Stimulated activated CD8-positive, alpha-beta memory T cell treated with anti-CD3 and anti-CD28 coated beads, Interleukin-7, amount 100 ng/mL, for 24 hours (primary cell): ENCODE measurements at regions not wholly inside any gene's neighbourhood (a gene's known extent, or its start where the extent isn't known, plus 50 kb on each side); places are given as distances from the start of the nearest gene placed in this dataset.

Experiments
- DNase-seq: peaks from one replicate; pipeline ENCODE4 v3.0.0-alpha.2; 2020; ENCODE audit warnings: low read depth

DNA sequence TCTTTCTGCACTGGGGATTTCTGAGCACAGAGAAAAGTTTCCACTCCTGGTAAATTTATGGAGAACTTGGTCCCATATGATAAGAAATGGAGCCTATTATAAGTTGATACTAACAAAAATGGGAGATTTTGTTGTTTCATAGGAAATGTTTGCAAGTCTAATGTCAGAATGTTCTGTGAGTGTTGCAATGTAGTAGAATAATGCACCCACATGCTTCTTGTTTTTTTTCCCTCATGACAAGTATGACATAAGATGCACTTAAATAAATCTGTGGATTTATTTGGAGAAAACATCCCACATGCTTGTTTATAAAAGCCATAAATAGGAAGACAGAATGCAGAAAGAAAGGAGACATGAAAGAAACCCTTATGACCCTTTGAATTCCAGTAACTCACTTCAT lies 50.8 kb upstream of the KCNJ6 start:
- DNase-seq: no peak

DNA sequence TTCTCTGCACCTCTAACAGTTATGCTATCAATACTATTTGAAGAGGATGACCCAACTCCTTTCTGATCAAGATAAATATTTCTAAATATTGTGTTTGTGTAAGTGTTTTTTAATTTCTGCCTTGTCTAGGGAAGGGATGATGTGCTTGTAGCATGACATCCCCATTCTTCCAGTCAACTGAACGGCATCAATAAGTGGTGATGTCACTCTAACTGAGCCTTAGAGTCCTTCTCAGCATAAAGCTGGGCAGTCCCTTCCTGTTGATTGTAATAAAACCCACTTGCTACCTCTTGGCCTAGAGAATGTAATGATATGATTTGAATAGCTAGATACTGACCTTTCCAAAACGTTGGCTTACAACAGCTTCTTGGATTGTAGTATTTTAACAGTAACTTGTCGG lies 52.5 kb upstream of the KCNJ6 start:
- no peak for DNase-seq

DNA sequence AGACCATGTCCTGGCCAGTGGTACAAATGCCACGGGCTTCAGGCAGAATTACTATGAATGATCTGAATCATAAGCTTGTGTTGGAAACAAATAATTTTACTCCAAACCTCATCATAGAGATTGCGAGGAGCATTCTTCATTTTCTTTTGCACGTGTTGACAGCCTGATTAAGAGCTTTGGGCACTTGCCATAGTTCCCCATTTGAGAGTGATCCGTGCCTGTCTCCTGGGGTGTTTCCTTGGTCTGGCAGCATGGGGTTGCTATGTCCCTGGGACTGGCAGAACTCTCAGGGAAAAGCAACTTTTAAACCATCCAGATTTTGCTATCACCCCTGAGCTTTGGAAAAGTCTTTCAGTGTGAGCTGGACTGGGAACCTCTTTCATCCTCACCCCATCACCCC lies 54.3 kb upstream of the KCNJ6 start:
- DNase-seq: no peak

DNA sequence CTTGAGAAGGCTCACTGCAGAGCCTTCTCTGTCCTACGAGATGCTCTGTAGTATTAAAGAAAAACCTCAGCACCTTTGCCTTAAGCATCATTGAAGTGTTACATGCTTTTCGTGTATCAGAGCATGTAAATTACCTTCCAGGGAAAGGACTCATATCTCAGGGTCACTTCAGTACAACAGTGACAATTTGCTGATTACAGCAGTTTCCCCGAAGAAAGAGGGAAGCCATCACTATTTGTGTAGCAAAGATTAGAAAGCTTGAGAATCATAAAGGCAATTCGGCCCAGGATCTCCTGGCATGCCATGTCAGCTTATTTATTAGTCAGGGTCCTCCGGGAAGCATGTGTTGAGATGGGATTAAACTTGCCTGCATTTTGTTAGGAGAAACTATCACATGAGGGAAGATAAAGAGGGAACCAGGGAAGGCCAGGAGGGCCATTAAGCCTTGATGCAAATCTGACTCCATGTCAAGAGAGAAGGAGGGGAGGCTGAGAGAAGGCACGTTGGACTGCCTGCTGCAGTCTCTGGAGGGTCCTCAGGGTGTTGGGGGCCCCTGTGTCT lies 55.2 kb upstream of the KCNJ6 start:
- DNase-seq: no peak

DNA sequence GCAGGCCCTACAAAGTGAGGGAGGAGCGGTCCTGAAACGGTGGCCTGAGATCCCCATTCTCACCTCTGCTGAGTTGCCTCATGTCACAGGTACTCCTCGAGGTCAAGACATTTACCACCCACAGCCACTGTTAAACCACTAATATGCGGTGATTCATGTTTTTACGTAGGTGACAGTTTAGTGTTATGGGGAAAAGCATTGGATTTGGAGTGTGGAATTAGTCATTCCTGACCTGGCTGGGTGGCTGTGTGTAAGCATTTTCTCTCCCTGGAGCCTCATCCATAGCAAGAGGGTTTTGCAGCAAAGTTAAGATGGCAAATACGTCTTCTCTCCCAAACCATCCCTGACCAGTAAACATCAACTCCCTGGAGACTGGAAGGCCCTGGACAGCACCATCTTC lies 57.8 kb upstream of the KCNJ6 start:
- no peak for DNase-seq

DNA sequence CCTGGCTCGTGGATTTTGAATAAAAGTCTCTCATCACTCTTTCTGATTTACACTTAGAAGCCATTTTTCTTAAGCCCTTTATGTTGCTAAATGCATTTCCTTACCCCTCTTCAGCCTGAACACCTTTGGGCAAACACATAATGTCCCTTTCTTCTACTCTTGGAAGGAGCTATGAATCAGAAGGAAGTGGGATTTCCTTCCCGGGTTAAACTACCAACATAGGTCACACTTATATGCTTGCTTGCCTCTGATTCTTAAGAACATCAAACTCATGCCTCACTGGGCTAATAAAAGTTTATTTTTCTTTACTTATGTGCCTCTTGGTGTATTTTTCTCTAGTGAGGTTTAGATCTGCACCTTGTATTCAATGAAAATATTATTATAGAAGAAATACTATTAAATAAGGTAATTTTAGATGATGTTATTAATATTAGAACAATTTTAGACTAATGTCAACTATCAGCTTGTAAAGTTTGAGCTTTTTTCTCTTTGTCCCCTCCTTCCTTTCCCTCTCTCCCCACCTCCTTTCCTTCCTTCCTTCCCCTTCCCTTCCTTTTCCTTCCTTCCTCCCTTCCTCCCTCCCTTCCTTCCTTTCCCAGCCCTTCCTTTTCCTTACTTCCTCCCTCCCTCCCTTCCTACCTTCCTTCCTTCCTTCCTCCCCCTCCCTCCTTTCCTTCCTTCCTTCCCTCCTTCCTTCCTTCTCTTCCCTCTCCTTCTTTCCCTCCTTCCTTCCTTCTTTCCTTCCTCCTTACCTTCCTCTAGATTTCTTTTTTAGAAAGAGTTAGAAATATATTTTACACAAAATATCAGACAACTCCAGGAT lies 66.5 kb upstream of the KCNJ6 start:
- no peak for DNase-seq

DNA sequence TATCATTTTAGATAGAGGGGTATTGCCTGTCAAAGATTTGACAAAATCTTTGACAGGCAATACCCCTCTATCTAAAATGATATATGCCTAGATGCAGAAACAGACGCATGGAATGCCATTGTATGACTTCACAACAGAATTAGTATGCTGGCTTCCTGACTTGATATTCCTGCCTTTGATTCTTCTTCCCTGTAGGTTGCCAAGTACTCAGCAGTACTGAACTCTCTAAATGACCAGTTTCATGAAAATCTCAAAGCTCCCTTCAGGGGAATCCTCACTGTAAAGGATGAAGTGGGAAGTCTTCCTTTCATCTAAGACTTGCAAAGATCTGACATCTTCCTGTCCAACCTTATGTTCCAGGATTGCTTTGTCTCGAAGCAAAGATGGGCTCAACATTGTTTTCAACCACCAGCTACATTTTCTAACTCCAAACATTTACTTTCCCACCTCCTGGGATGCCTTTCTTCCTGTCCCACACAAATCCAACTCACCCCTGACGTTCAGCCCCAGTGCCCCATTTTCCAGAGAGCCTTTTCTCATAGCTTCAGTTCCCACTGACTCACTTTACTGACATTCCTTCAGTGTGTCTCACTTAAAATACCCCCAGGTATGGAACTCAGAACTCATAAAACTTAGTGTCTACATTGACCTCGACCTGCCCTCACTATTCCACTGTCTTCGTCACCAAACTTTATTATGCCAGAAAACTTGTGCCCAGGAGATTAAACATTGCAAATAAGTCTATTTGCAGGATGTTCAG lies 67.3 kb upstream of the KCNJ6 start:
- DNase-seq: no peak

DNA sequence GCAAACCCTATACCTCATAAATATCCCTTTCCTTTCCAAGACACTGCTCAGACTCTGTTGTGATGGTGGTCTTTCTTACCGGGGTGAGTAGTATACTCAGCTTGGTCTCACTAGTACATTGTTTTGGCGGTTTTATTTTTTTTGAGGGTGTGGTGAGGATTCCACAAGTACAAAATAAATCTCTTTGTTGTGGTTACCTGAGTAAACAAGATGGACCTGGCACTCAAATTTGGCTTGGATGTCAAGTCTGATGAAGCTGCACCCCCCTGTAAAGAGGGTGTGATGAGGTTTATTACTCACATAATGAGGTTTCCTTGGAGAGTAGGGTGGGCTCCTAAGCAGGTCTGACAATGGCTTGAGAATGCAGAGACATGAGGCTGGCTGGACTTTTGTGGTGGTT lies 68.2 kb upstream of the KCNJ6 start:
- DNase-seq: no peak

DNA sequence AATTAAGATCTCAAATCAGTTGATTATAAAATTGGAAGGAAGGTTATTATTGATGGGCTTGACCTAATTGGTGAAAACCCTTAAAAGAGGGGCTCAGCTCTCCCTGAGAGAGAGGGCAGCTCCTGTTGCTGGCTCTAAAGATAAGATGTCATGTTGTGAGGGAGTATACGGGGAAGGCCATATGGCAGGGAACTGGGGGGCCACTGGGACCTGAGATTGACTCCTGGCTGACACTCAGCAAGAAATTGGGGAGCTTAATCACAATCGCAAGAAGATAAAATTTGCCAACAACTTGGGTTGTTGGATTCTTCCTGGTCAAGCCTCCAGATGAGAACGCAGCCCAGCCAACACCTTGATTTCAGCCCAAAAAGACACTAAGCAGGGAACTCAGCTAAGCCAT lies 69.7 kb upstream of the KCNJ6 start:
- no peak for DNase-seq

DNA sequence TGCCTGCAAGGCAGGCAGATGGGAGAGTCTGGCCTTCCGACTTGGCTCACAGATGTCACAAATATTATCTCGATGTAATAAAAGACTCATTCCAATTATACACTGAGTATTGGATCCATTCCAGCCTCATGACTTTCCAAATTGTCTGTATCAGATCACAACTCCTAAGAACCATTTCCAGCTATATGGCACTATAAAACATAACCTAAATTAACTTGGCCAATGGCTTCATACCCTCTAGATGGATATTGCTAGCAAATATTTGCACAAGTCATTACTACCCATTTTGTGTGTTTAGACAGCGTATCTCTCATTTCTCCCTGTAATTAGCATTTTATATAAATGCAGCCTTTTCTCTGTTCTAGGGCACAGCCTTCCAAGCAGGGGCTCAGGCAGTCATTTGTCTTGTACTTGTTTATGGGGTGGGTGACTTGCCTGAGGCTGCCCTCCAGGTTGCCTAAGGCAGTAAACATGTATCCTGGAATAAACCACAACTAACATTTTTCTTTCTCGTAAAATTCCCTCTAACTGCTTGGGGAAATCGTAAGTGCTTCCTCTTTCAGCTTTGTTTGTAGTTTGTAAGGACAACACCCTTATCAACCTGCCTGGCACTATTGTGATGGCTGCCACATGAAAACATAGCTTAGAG lies 70.6 kb upstream of the KCNJ6 start:
- no peak for DNase-seq

DNA sequence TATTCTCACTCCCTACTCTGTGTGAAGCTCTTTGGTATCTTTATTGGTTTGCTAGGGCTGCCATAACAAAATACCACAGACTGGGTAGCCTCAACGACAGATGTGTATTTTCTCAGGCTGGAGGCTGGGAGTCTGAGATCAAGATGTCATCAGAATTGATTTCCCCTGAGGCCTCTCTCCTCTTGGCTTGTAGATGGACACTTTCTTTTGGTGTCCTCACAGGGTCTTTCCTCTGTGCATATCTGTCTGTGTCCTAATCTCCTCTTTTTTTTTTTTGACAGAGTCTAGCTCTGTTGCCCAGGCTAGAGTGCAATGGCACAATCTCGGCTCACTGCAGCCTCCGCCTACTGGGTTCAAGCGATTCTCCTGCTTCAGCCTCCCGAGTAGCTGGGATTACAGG lies 71.4 kb upstream of the KCNJ6 start:
- DNase-seq: no peak

DNA sequence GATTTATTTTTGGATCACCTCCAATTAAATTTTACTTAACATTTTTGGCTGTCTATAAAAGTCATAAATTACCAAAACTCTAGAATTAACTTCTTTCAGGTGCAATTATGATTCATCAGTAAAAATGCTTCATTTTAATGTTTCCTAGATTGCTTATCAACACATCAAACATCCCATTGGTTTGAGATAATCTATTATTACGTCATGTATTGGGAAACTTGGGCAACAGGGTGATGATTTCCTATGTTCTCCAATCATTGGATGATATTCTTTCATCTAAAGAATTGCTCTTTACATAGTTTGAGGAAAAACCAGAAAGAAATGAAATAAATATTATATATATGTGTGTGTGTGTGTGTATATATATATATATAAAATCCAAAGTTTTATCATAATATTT lies 76.8 kb upstream of the KCNJ6 start:
- no peak for DNase-seq

DNA sequence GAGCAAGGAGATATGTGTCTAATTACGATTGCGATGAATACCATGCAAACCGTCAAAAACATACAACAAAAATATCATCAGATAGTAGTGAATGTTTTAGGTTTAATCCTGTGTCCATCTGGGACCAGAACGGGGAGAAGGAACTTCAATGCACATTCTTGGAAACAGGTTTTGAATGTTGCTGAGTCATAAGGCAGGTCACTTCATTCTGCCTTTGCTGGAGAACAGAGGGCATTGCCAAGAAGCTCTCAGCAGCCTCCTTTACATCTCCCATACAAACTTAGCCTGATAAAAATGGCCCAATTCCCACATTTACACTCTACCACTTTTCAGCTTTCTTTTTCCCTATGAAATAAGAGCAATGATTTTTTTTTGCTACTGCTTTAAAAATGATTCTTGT lies 78.0 kb upstream of the KCNJ6 start:
- no peak for DNase-seq

DNA sequence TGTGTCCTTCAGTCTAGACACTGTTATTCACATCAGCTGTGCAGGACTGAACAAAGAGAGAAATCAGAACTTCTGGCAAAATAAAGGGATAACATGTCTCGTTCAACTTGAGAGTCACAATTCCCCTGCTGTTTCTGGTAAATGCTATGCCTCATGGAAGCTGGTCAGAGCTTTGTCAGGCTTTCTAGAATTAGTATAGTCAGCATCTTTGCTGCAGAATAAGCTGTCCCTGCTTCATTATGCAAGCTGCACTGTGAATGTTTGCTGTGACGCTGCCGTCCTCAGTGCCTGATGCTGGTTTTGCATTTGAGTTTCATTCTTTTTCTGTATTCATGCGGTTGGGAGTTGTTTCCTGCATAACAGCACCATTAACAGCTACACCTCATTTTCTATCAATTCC lies 96.4 kb upstream of the KCNJ6 start:
- no peak for DNase-seq

DNA sequence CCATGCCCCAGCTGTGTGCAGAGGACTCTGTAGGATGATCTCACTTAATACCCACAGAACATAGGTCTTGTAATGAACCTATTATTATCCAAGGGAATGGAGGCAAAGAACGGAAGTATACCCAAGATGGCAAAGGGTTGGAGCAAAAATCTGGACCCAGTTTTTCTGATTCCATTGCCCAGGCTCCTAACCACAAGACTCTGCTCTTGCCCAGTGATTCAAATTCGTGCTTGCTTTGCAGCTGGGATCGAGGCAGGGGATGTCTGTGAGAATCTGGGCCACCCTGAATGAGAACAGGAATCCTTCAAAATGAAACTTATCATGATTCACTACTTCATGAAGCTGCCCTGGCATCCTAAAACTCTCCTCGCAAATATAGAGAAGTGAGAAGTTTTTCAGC lies 97.5 kb upstream of the KCNJ6 start:
- no peak for DNase-seq

DNA sequence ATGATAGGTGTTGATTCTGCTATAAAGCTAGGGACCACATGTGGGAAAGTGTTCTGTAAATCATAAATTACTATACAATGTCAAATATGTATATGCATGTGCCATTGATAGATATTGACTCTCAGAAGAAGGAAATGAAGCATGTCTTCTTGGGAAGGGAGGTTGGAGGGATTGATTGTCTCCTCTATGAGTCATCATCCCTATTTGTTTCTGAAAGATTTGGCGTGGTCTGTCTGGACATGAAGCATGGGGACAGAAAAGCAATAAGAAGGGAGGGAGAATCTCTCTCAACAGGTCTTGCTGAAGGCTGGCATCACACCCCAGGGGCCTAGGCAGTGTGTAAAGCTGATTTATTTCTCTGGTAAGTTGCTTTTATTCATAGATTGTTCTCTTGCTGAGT lies 98.0 kb upstream of the KCNJ6 start:
- DNase-seq: no peak

DNA sequence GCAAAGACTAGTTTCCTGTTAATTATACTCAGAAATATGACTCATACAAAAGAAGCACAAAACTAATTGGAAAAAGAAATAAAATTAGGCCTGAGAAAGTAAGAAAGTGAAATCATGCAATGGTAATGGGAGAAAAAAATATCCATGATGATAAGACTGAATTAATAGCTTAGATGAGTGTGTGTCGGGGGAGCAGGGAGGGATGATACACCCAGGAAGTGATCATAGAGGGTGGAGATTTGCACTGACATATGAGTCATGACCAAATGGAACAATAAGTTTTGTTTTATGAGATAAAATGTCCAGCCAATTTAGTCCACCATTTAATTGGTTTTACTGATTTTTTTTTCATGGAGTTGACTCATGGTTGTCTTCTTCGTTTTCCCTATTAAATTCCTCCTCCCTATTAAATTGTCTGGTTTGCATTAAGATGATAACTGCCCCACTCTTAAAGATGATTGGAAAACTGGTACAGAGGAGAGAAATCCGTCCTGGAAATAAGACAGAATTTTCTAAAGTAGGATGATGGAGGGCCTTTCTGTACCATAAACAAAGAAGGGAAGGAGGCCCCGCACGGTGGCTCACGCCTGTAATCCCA lies 111.7 kb upstream of the KCNJ6 start:
- DNase-seq: no peak

DNA sequence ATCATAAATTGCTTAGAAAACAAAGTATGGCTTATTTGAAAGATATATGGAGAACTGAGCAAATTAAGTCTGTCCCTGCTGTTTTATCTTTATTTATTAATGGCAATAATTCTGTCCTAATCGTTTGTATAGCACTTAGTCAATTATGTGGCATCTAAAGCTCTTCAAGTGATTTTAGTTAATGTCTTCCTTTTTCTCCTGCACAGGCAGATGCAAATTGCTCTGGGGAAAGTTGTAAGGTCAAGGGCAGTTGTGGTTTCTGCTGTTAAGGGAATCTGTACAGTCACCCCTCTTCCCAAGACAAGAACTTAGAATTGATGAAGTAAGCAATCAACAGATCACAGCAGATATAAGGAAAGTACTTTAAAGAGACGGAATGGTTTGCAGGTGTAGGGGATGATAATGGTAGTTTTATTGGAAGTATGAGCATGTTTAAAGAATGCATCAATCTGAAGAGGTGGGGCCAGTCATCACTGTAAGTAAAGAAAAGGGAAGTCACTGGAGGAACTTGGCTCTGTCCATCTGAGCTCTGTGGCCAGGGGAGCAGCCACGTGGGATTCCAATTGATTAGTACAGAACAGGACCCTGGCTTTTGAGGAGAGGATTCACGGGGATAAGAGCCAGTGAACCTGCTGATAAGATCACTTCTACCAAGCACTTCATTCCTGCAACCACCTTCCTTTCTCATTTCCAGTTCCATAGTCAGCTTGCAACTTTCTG lies 116.0 kb upstream of the KCNJ6 start:
- no peak for DNase-seq

DNA sequence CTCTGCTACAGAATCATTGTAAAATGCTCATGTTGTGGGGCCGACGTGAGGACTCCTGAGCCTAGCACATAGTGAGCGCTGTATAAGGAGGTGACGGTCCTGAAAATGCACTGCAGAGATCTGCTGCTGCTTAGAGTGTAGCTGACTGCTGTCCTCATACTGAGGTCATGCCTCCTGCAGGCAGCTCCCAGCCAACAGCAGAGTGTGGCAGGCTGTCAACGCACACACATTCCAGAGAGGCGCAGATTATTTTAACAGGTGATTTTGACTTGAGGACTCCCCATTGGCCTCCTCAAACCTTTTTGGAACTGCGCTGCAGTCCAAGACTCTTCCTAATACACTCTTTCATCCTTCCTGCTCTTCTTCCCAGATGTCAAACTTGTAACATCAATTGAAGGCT lies 119.8 kb upstream of the KCNJ6 start:
- no peak for DNase-seq

DNA sequence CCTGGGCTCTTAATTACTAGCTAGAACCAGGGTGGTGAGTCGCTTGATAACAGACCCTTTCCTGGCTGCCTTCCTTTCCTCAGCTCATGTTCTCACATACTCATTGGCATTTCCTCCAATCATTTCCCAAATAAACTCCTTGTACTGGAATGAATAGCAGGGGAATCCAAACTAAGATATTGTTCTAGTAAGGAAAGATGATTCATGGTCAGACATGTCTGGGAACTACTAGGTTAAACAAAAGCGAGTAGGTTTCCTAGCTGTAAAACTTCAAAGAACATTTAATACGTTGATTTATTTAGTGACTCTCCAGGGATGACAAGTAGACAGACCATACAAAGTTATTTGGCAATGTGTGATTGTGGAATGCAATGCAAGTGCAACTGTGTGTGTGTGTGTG lies 121.2 kb upstream of the KCNJ6 start:
- DNase-seq: no peak

DNA sequence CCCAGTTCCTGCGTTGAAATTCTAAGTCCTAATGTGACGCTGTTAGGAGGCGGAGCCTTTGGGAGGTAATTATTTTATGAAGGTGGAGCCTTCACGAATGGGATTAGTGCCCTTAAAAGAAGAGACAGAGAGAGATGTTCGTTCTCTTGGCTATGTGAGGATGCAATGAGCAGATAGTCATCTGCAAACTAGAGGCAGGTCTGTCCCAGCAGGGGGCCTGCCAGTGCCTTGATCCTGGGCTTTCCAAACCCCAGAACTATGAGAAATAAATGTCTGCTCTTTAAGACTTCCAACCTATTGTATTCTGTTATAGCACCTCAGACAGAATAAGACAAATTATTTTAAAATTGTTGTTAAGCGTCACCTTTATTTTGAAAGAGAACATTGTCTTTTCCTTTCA lies 123.1 kb upstream of the KCNJ6 start:
- DNase-seq: no peak

DNA sequence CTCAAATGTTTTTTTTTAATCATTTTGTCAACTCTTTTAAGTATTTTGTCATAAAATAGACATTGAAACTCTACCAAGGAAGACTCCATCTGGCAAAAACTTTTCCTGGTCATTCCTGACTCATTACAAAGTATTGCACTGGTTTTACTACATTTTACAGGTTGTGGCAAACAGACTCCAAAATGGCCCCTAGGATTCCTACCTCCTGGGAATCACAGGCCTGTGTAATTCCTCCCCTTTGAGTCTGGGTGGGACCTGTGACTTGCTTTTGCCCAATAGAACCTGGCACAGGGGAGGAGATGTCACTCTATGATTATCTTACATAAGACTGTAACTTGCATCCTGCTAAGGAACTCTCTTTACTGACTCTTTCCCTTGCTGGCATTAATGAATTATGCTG lies 123.6 kb upstream of the KCNJ6 start:
- DNase-seq: no peak
